GM10248 (cell line): ENCODE measurements at regions not wholly inside any gene's neighbourhood (a gene's known extent, or its start where the extent isn't known, plus 50 kb on each side); places are given as distances from the start of the nearest gene placed in this dataset.

Experiments used
- CTCF ChIA-PET: fragments of 300-600 bp; sonication (Branson Sonifier 250); formaldehyde crosslinking; extraction: SDS; loops from one replicate; lab custom pipeline; 2021; ENCODE audit warnings: antibody characterized with exemption; lab: Yijun Ruan, JAX
- POLR2A ChIA-PET: fragments of 350-650 bp; sonication (Branson Sonifier 250); formaldehyde crosslinking; extraction: SDS; loops from one replicate; lab custom pipeline; 2020; ENCODE audit warnings: antibody characterized with exemption; lab: Yijun Ruan, JAX
- DNase-seq: peaks from one replicate; pipeline ENCODE4 v3.0.0; 2012; ENCODE audit errors: extremely low spot score
- CTCF ChIP-seq: IDR thresholded peaks from 2 replicates; pipeline ENCODE4 v1.5.1; 2012; ENCODE audit warnings: mild to moderate bottlenecking, low read depth; ENCODE audit errors: extremely low read depth, missing control alignments, control extremely low read depth

- no peak for TF ChIP-seq CTCF
- DNase-seq = no peak
- POLR2A ChIA-PET = no interaction called here
Observed at GRCh38 chr17:72373910-72374741, 253.3 kb downstream of the SOX9 start.

GRCh38 chr17:72376526-72377345 lies 255.9 kb downstream of the SOX9 start:
- DNase-seq = no peak
- ChIA-PET POLR2A (no interaction called here), CTCF (interaction anchor here (1.4 kb wide), 1 partner anchor 10 kb away, joined by 4 read pairs; no protein-coding TSS in a partner anchor)
- no peak for TF ChIP-seq CTCF

More at GRCh38 chr17:72373910-72374741, 253.3 kb downstream of the SOX9 start:
- CTCF ChIA-PET = interaction anchor here (1.2 to 1.4 kb wide), 2 partner anchors 9 to 82 kb away, joined by 3 read pairs; no protein-coding TSS in a partner anchor

- CTCF ChIA-PET = no interaction called here
- no peak for DNase-seq
- POLR2A ChIA-PET = no interaction called here
- TF ChIP-seq CTCF = no peak
Observed at GRCh38 chr17:72378414-72379390, 257.9 kb downstream of the SOX9 start.

GRCh38 chr17:72379516-72379915 lies 258.7 kb downstream of the SOX9 start:
- TF ChIP-seq CTCF = no peak
- CTCF ChIA-PET = no interaction called here
- no peak for DNase-seq
- POLR2A ChIA-PET = no interaction called here

- ChIA-PET POLR2A (no interaction called here), CTCF (no interaction called here)
- TF ChIP-seq CTCF = no peak
- no peak for DNase-seq
Observed at GRCh38 chr17:72380120-72380519, 259.3 kb downstream of the SOX9 start.
